ENCODE measurements at regions not wholly inside any gene's neighbourhood (a gene's known extent, or its start where the extent isn't known, plus 50 kb on each side); places are given as distances from the start of the nearest gene placed in this dataset.

- DNase-seq (ENCODE audit: low spot score), result no peak
Measured at GRCh38 chr2:5236249-5236648, 455.9 kb upstream of the SOX11 start.

GRCh38 chr2:5242751-5243150, 449.4 kb upstream of the SOX11 start:
- no peak for DNase-seq (ENCODE audit: low spot score)

DNA sequence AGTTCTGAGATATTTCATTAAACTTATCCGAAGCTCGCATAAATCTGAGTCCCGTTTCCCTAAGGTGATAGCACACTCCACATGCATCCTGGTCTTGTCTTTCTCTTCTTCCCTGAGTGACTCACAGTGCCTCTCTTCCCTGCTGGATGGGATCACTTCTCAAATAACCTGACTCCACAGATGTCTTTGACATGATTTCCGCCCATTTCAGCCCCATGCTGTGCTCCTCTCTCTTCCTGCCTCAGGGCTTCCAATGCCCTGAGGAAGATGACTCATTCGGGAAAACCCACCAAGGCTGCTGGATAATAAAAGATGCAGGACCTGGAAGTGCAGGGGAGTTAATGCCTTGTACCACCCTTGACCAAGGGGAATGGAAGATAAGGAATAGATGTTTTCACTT, 441.7 kb upstream of the SOX11 start:
- DNase-seq (ENCODE audit: low spot score), result peak; percentile 67

- no peak for DNase-seq (ENCODE audit: low spot score)
Measured at GRCh38 chr2:5253263-5253662, 438.9 kb upstream of the SOX11 start.

DNA sequence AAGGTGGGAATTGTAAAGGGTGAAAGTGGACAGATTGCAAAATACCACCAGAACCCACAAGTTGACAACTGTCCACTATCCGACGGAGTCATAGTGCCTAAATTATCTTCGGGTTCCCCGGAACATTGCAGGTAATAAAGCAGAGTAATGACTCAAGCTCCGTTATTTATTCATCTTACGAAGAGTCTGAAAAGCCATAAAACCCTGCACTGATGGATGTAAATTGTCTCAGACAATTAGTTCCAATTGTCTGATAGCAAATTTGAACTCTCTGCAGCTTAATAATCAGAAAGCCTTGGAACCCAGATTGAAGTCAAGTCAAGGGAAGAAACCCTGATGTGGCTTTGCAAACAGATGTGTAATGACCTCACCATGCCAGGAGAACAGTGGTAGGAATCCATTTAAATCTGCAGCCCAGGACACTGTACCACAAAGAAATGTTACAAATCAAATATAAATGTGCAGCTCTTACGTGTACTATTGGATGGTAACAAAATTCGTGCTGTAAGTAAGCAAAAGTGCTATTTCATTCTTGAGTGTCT, 437.3 kb upstream of the SOX11 start:
- DNase-seq (ENCODE audit: low spot score), result no peak

DNA sequence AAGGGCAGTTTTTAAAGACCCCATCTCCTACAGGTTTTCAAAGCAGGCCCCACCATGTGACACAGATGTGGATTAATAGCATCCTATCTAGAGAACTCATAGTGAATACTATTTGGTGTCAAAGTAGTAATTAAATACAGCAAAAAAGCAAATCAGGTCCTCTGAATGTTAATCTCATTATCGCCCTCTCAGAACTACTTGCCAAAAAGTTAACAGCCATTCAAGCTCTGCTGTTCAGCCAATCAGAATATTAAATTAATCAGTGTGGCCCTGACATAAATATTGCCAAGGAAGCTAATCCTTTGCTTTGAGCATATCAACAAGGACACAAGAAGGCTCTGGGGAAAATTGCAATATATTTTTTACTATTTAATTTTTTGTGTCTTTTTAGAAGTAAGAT, 428.9 kb upstream of the SOX11 start:
- no peak for DNase-seq (ENCODE audit: low spot score)

GRCh38 chr2:5264361-5264760, 427.8 kb upstream of the SOX11 start:
- no peak for DNase-seq (ENCODE audit: low spot score)

- DNase-seq (ENCODE audit: low spot score), result no peak
Measured at GRCh38 chr2:5285061-5285460, 407.1 kb upstream of the SOX11 start.

GRCh38 chr2:5285872-5286769, 406.1 kb upstream of the SOX11 start:
- DNase-seq (ENCODE audit: low spot score), result no peak

DNA sequence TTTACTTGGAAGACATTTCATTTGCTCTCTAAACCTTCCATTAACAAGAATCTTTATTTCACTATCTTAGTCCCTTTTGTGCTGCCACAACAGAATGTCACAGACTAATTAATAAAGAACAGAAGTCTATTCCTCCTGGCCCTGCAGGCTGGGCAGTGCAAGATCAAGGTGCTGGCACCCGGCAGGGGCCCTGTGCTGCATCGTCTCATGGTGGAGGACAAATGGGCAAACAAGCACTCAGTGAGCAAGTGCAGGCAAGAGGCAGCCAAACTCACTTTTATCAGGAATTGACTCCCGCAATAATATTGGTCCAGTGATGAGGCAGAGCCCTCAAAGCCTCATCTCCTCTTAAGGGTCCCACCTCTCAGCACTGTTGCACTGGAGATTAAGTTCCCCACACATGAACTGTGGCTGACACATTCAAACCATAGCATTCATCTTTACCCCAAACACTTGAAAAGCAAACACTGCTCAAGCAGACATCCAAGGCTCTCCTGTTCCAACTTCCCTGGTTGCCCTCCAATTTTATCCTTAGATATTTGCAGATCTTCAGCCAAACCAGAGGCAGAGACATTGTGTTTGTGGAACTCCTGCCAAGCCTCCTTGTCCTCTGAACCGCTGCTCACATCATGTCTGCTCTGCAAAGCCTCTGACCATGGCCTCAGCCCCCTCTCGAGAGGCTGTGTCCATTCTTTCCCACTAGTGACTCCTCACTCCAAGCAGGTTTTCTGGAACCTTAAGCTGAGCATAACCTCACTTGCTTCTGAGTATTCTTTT, 404.4 kb upstream of the SOX11 start:
- DNase-seq (ENCODE audit: low spot score), result no peak

DNA sequence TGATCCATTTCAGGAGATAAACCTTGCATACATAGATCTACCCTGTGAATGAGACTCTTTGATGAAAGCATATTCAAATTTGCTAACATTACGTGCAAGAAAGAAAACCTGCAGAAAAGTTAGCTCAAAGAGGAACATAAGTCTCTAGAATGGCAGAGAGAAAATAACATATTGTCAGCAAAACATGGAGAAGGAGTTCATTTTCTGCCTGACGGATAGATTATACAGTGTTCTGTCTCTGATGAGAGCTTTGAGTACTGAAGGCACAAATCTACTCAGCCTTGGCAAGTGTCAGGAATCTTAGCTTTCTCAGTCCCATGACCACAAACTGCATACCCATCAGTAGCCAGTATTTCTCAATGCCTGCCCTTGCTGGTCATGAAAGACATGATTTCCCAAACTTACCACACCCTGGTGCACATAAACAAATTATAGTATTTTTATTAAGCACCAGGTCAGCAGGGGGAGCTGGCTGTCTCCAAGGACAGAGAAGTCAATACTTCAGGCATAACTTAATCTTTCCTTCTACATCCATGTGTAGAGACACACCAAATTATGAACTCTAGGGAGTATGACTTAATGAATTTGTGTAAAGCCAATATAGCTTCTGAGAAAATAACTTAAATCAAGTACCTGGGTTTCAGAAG, 401.2 kb upstream of the SOX11 start:
- DNase-seq (ENCODE audit: low spot score), result peak; percentile 4

GRCh38 chr2:5304640-5305039, 387.5 kb upstream of the SOX11 start:
- DNase-seq (ENCODE audit: low spot score), result no peak

- DNase-seq (ENCODE audit: low spot score), result no peak
Measured at GRCh38 chr2:5315041-5315440, 377.1 kb upstream of the SOX11 start.

- DNase-seq (ENCODE audit: low spot score), result no peak
Measured at GRCh38 chr2:5315512-5315911, 376.7 kb upstream of the SOX11 start.

GRCh38 chr2:5316001-5316490, 376.1 kb upstream of the SOX11 start:
- no peak for DNase-seq (ENCODE audit: low spot score)

DNA sequence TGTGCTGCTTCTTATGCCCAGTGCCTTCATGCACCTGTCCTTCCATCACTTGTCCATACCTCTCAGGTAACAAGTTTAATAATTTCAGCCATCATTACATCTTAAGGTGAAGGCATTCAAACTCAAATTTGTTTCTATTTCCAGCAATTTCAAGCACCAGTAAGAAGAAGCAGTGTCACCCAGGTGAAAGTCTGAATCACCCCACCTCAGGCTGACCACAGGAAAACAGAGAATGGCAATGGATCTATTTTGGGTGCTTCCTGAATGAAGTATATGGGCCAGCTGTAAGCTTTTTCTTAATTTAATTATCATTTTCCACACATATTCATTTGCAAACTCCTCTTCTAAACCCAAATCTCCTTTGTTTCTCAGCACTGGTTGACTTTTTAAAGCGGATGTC, 372.7 kb upstream of the SOX11 start:
- DNase-seq (ENCODE audit: low spot score), result peak; percentile 33

DNA sequence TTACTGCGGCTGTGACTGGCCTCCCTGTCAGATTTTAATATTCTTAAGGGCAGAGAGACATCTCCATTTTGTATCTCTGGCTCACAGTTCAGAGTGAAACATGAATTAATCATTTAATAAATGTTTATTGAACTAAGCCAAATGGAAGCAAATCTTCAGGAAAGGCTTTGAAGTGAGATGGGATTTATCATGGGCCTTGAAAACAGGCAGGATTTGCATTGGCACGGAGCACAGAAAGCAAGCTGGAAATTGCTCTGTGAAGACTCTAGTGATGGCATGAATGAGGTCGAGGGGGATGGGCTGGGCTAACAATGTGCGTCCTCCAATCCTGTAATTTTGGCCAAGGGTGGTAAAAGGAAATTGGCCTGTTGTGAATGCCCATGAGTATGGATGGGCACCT, 369.8 kb upstream of the SOX11 start:
- DNase-seq (ENCODE audit: low spot score), result no peak

DNA sequence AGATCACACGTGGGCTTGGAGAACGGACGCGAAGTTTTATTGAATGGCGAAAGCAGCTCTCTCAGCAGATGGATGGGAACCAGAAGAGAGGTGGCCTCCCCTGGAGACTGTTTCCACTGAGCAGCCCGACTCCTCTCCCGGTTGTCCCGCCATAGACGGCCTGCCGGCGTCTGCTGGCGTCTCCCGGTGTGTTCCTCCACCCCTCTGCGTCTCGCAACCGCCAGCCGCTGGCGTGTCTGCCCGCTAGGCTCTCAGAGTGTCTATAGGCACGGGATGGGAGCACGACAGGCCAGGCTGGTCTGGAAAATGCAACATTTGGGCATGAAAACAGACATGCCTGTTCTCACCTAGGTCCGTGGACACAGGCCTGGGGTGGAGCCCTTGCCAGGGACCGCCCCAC, 366.7 kb upstream of the SOX11 start:
- DNase-seq (ENCODE audit: low spot score), result no peak

GRCh38 chr2:5328826-5329225, 363.4 kb upstream of the SOX11 start:
- peak; percentile 22 for DNase-seq (ENCODE audit: low spot score)

GRCh38 chr2:5329763-5330162, 362.4 kb upstream of the SOX11 start:
- no peak for DNase-seq (ENCODE audit: low spot score)

GRCh38 chr2:5330961-5331360, 361.2 kb upstream of the SOX11 start:
- DNase-seq (ENCODE audit: low spot score), result peak; percentile 80

GRCh38 chr2:5332925-5333324, 359.3 kb upstream of the SOX11 start:
- DNase-seq (ENCODE audit: low spot score), result no peak
